Smooth muscle cell (in vitro differentiated cells): ENCODE measurements at regions not wholly inside any gene's neighbourhood (a gene's known extent, or its start where the extent isn't known, plus 50 kb on each side); places are given as distances from the start of the nearest gene placed in this dataset.
"Not testable (repeated sequence)": the region's sequence is repeated elsewhere in the genome, so short reads cannot be mapped to it uniquely, and the experiment has no call there.

Experiments
- DNase-seq: peaks from one replicate; lab custom pipeline; 2025; ENCODE audit not compliant: unreplicated experiment; lab: John Stamatoyannopoulos, UW
- H2AFZ ChIP-seq: fragments of 200-600 bp; sonication (generic); 2 replicates; pipeline ENCODE4 v1.6.0; 2016; ENCODE audit warnings: antibody characterized with exemption, low read depth, mild to moderate bottlenecking
- H3F3A ChIP-seq: fragments of 200-600 bp; sonication (generic); 2 replicates; pipeline ENCODE4 v1.6.0; 2017; ENCODE audit warnings: antibody characterized with exemption, low read depth
- H3K27ac ChIP-seq: fragments of 200-600 bp; sonication (generic); 2 replicates; pipeline ENCODE4 v1.5.1; 2016; ENCODE audit warnings: low read depth, mild to moderate bottlenecking
- H3K27me3 ChIP-seq: fragments of 200-600 bp; sonication (generic); 2 replicates; pipeline ENCODE4 v1.6.1; 2016; ENCODE audit warnings: low read depth, mild to moderate bottlenecking
- H3K36me3 ChIP-seq: fragments of 200-600 bp; sonication (generic); 2 replicates; pipeline ENCODE4 v1.5.1; 2016; ENCODE audit warnings: low read depth
- H3K4me1 ChIP-seq: fragments of 200-600 bp; sonication (generic); 2 replicates; pipeline ENCODE4 v1.5.1; 2016; ENCODE audit warnings: low read depth
- H3K4me2 ChIP-seq: fragments of 200-600 bp; sonication (generic); 2 replicates; pipeline ENCODE4 v1.6.0; 2016; ENCODE audit warnings: mild to moderate bottlenecking
- H3K4me3 ChIP-seq: fragments of 200-600 bp; sonication (generic); 2 replicates; pipeline ENCODE4 v1.5.1; 2016; ENCODE audit warnings: mild to moderate bottlenecking
- H3K79me2 ChIP-seq: fragments of 200-600 bp; sonication (generic); 2 replicates; pipeline ENCODE4 v1.6.0; 2016; ENCODE audit warnings: low read depth, mild to moderate bottlenecking
- H3K9ac ChIP-seq: fragments of 200-600 bp; sonication (generic); 2 replicates; pipeline ENCODE4 v1.6.0; 2016; ENCODE audit warnings: low read depth
- H3K9me3 ChIP-seq: fragments of 200-600 bp; sonication (generic); replicated peaks from 2 replicates; pipeline ENCODE4 v1.5.1; 2016; ENCODE audit warnings: low read depth
- H4K20me1 ChIP-seq: fragments of 200-600 bp; sonication (generic); 2 replicates; pipeline ENCODE4 v1.6.0; 2016; ENCODE audit warnings: low read depth
- WGBS: methylation state at CpG from one replicate; pipeline ENCODE4 v1.1.7; 2016; ENCODE audit warnings: low lambda C conversion rate; 5-methylcytosine and 5-hydroxymethylcytosine counted together
- TF ChIP-seq, protein P1 (sequence below): fragments of 200-600 bp; sonication (generic); IDR thresholded peaks from 2 replicates; pipeline ENCODE4 v1.5.1; 2017; ENCODE audit warnings: borderline replicate concordance, mild to moderate bottlenecking, antibody characterized with exemption; ENCODE audit not compliant: insufficient read depth, poor library complexity, severe bottlenecking

DNA sequence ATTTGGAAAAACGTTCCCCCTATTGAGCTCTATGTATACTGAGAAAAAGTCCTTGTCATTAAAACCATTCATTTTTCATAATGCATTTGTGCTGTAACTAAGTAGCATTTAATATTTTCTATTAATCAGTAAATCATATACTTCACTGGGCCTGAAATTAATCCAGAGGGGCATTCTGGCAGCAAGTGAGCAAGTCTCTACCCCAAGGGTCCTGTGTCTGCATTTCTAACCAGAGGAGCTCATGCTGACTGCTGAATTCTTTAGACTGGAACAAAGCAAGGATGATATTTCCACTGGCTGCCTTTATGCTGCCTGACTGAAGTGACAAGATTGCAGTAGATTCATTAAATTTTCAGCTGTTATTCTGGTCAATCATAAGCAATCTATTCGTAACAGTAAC is 246.5 kb downstream of the SLITRK2 start:
- 65% methylated on average over 2 of the region's 2 CpGs for WGBS
- TF ChIP-seq, protein P1, sequence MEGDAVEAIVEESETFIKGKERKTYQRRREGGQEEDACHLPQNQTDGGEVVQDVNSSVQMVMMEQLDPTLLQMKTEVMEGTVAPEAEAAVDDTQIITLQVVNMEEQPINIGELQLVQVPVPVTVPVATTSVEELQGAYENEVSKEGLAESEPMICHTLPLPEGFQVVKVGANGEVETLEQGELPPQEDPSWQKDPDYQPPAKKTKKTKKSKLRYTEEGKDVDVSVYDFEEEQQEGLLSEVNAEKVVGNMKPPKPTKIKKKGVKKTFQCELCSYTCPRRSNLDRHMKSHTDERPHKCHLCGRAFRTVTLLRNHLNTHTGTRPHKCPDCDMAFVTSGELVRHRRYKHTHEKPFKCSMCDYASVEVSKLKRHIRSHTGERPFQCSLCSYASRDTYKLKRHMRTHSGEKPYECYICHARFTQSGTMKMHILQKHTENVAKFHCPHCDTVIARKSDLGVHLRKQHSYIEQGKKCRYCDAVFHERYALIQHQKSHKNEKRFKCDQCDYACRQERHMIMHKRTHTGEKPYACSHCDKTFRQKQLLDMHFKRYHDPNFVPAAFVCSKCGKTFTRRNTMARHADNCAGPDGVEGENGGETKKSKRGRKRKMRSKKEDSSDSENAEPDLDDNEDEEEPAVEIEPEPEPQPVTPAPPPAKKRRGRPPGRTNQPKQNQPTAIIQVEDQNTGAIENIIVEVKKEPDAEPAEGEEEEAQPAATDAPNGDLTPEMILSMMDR, result no peak
- Histone ChIP-seq H3K4me1 (no peaks in the 10 kb centered on the region), H3K9me3 (no peaks in the 10 kb centered on the region), H3K79me2 (no peaks in the 10 kb centered on the region), H4K20me1 (no peaks in the 10 kb centered on the region), H3K9ac (no peak overlapping the region), H3K36me3 (no peaks in the 10 kb centered on the region), H3F3A (no peaks in the 10 kb centered on the region), H3K4me3 (no peak overlapping the region), H2AFZ (no peak overlapping the region), H3K27ac (no peak overlapping the region), H3K4me2 (no peak overlapping the region), H3K27me3 (no peaks in the 10 kb centered on the region)
- no peak for DNase-seq

DNA sequence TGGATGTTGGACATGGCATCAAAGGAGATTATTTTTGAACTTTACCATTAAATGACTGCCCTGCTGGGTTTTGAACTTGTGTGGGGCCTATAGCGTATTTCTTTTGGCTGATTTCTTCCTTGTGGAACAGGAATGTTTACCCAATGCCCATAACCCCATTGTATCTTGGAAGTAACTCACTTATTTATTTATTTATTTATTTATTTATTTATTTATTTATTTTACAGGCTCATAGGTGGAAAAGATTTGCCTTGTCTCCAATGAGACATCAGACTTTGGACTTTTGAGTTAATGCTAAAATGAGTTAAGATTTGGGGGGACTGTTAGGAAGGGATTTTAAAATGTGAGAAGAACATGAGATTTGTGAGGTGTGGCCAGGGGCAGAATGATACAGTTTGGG is 273.1 kb downstream of the SLITRK2 start:
- WGBS, result 85% methylated on average over 1 of the region's 1 CpG

DNA sequence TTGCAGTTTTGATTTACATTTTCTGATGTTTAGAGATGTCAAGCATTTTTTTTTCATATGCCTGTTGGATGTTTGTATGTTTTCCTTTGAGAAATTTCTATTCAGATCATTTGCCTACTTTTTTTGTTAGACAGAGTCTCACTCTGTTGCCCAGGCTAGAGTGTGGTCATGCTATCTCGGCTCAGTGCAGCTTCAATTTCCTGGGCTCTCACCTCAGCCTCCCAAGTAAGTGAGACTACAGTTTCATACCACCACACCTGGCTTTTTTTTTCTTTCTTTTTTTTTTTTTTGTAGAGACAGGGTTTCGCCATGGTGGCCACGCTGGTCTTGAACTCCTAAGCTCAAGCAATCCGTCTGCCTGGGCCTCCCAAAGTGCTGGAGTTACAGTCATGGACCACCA is 291.7 kb downstream of the SLITRK2 start:
- Histone ChIP-seq H2AFZ (no peak overlapping the region), H3K4me1 (no peaks in the 10 kb centered on the region), H3K27me3 (no peaks in the 10 kb centered on the region), H3K79me2 (no peaks in the 10 kb centered on the region), H3F3A (no peaks in the 10 kb centered on the region), H3K9ac (no peak overlapping the region), H3K9me3 (no peaks in the 10 kb centered on the region), H3K27ac (no peak overlapping the region), H3K4me3 (no peak overlapping the region), H4K20me1 (no peaks in the 10 kb centered on the region), H3K36me3 (no peaks in the 10 kb centered on the region), H3K4me2 (no peak overlapping the region)
- WGBS, result 64% methylated on average over 4 of the region's 4 CpGs
- no peak for DNase-seq
- TF ChIP-seq, protein P1, result no peak

More for the DNA sequence above, 273.1 kb downstream of the SLITRK2 start:
- Histone ChIP-seq H3K9me3 (no peaks in the 10 kb centered on the region), H3K27me3 (no peaks in the 10 kb centered on the region), H2AFZ (no peak overlapping the region), H3K27ac (no peak overlapping the region), H3K79me2 (no peaks in the 10 kb centered on the region), H3K9ac (no peak overlapping the region), H4K20me1 (no peaks in the 10 kb centered on the region), H3K4me3 (no peak overlapping the region), H3F3A (no peaks in the 10 kb centered on the region), H3K4me1 (no peaks in the 10 kb centered on the region), H3K4me2 (no peak overlapping the region), H3K36me3 (no peaks in the 10 kb centered on the region)
- no peak for DNase-seq
- TF ChIP-seq, protein P1, result no peak

- H3K4me3 ChIP-seq, H3K9me3 ChIP-seq, H3K4me1 ChIP-seq, H3K27me3 ChIP-seq, H2AFZ ChIP-seq, DNase-seq, H3K4me2 ChIP-seq, H3F3A ChIP-seq, H3K36me3 ChIP-seq, H3K27ac ChIP-seq, H3K79me2 ChIP-seq, H4K20me1 ChIP-seq, H3K9ac ChIP-seq: not testable (repeated sequence)
- 69% methylated on average over 5 of the region's 5 CpGs for WGBS
These were observed 301.4 kb downstream of the SLITRK2 start for GRCh38 chrX:146119074-146119473.
